Stomach (tissue), 8 donors: ENCODE measurements at regions not wholly inside any gene's neighbourhood (a gene's known extent, or its start where the extent isn't known, plus 50 kb on each side); places are given as distances from the start of the nearest gene placed in this dataset.

Experiments used
- DNase-seq, 2 donors: peaks; one replicate each; pipeline versions ENCODE4 v3.0.0 to v3.0.0-alpha.2; 2013 to 2019
- H3K27ac ChIP-seq, 5 donors: fragments of 200-600 bp in 4 of 5; sonication (generic) in 4 of 5; one replicate each; pipeline ENCODE4 v1.5.1; 2013 to 2019; ENCODE audit warnings: mild to moderate bottlenecking in 1 of 5, moderate library complexity in 1 of 5
- H3K27me3 ChIP-seq, 3 donors: fragments of 200-600 bp; sonication (generic); one replicate each; pipeline ENCODE4 v1.5.1; 2017 to 2019; ENCODE audit warnings: mixed run types in 1 of 3
- H3K36me3 ChIP-seq, 4 donors: fragments of 200-600 bp; sonication (generic); 1 replicate in 3 of 4; 2 replicates in 1 of 4; pipeline ENCODE4 v1.5.1; 2016 to 2019
- H3K4me1 ChIP-seq, 4 donors: fragments of 200-600 bp; sonication (generic); one replicate each; pipeline ENCODE4 v1.5.1; 2016 to 2019
- H3K4me3 ChIP-seq, 4 donors: fragments of 200-600 bp; sonication (generic) in 3 of 4; one replicate each; pipeline ENCODE4 v1.5.1; 2016 to 2019; ENCODE audit warnings: mild to moderate bottlenecking in 1 of 4
- H3K9me3 ChIP-seq, 4 donors: fragments of 200-600 bp; sonication (generic); one replicate each; pipeline ENCODE4 v1.5.1; 2016 to 2019
- CTCF ChIP-seq, 7 experiments: fragments of 450-650 bp in 4 of 7; fragments of 200-600 bp in 3 of 7; sonication (generic) in 3 of 7; IDR thresholded peaks; one replicate each; pipeline ENCODE4 v1.5.1; 2016 to 2019; ENCODE audit warnings: antibody characterized with exemption in 7 of 7, control low read depth in 2 of 7, mild to moderate bottlenecking in 1 of 7
- EP300 ChIP-seq: sonication (generic); formaldehyde crosslinking; IDR thresholded peaks from one replicate; pipeline ENCODE4 v1.6.1; 2017; ENCODE audit warnings: antibody characterized with exemption
- POLR2A ChIP-seq, 4 donors: fragments of 450-650 bp; IDR thresholded peaks; one replicate each; pipeline ENCODE4 v1.6.1; 2016; ENCODE audit warnings: antibody characterized with exemption in 4 of 4, control low read depth in 2 of 4, mild to moderate bottlenecking in 1 of 4, moderate library complexity in 1 of 4
- POLR2AphosphoS5 ChIP-seq, 3 donors: sonication (generic); formaldehyde crosslinking; IDR thresholded peaks; one replicate each; pipeline ENCODE4 v1.6.1; 2016; ENCODE audit warnings: antibody characterized with exemption in 3 of 3
- WGBS, 5 donors: extraction: QIAGEN DNeasy Blood & Tissue Kit in 3 of 5; methylation state at CpG; one replicate each; pipeline versions ENCODE4 v1.1.5 to v1.1.7; 2013 to 2018; 5-methylcytosine and 5-hydroxymethylcytosine counted together
- intact Hi-C: fragments of 100-400 bp; cut with DNase I; formaldehyde crosslinking; loops from one replicate; pipeline ENCODE4 v1.15.1; 2023; ENCODE audit warnings: low total_unique reads
- donor health status: healthy with polysubstance abuse.
- donor health status: Bipolar disorder and iron deficiency.
- donor health status: healthy.

- TF ChIP-seq EP300 (no peak), POLR2AphosphoS5 (IDR thresholded peaks at IDR 0.05) (no peak), POLR2A (IDR thresholded peaks at IDR 0.05) (no peak), CTCF (IDR thresholded peaks at IDR 0.05) (no peak)
- Histone ChIP-seq H3K27me3 (no peaks in the 10 kb centered on the region), H3K4me1 (no peaks in the 10 kb centered on the region), H3K27ac (no peak overlapping the region), H3K9me3 (no peaks in the 10 kb centered on the region), H3K4me3 (no peak overlapping the region), H3K36me3 (no peaks in the 10 kb centered on the region)
- WGBS, 5 donors = 0 to 47% (median 7%) methylated on average over 1 of the region's 1 CpG
- intact Hi-C loops = no loop called here
- DNase-seq = no peak
Observed at GRCh38 chr2:133975135-133975534, 278.7 kb upstream of the MGAT5 start.

GRCh38 chr2:133975676-133976428 is 278.0 kb upstream of the MGAT5 start:
- intact Hi-C loops = no loop called here

GRCh38 chr2:133976659-133977058 is 277.2 kb upstream of the MGAT5 start:
- TF ChIP-seq POLR2AphosphoS5 (IDR thresholded peaks at IDR 0.05) (no peak), CTCF (IDR thresholded peaks at IDR 0.05) (no peak), POLR2A (IDR thresholded peaks at IDR 0.05) (no peak), EP300 (no peak)
- Histone ChIP-seq H3K9me3 (no peaks in the 10 kb centered on the region), H3K27me3 (no peaks in the 10 kb centered on the region), H3K36me3 (no peaks in the 10 kb centered on the region), H3K4me1 (no peaks in the 10 kb centered on the region), H3K4me3 (no peak overlapping the region), H3K27ac (no peak overlapping the region)
- no peak for DNase-seq
- intact Hi-C loops = no loop called here

More at GRCh38 chr2:133975676-133976428, 278.0 kb upstream of the MGAT5 start:
- H3K9me3 ChIP-seq = no peaks in the 10 kb centered on the region
- TF ChIP-seq POLR2AphosphoS5 (IDR thresholded peaks at IDR 0.05) (no peak), POLR2A (IDR thresholded peaks at IDR 0.05) (no peak), CTCF (IDR thresholded peaks at IDR 0.05) (no peak)
- no peak overlapping the region for H3K27ac ChIP-seq
- H3K4me3 ChIP-seq = no peak overlapping the region
- no peaks in the 10 kb centered on the region for H3K36me3 ChIP-seq
- no peak for DNase-seq
- WGBS, 5 donors = 25 to 42% (median 39%) methylated on average over 2 of the region's 2 CpGs
- H3K4me1 ChIP-seq = no peaks in the 10 kb centered on the region
- no peaks in the 10 kb centered on the region for H3K27me3 ChIP-seq

GRCh38 chr2:133977405-133977804 is 276.5 kb upstream of the MGAT5 start:
- H3K27me3 ChIP-seq = no peaks in the 10 kb centered on the region
- H3K36me3 ChIP-seq = no peaks in the 10 kb centered on the region
- no peak overlapping the region for H3K4me3 ChIP-seq
- no peaks in the 10 kb centered on the region for H3K4me1 ChIP-seq
- TF ChIP-seq EP300 = no peak
- no peak for TF ChIP-seq POLR2A (IDR thresholded peaks at IDR 0.05)
- TF ChIP-seq POLR2AphosphoS5 (IDR thresholded peaks at IDR 0.05) = no peak
- no peak for TF ChIP-seq CTCF (IDR thresholded peaks at IDR 0.05)
- H3K27ac ChIP-seq = no peak overlapping the region
- DNase-seq = no peak
- no peaks in the 10 kb centered on the region for H3K9me3 ChIP-seq
- WGBS, 5 donors = 60 to 71% (median 67%) methylated on average over 4 of the region's 4 CpGs
- intact Hi-C loops = no loop called here
